COR-L47 (cell line): ENCODE measurements at regions not wholly inside any gene's neighbourhood (a gene's known extent, or its start where the extent isn't known, plus 50 kb on each side); places are given as distances from the start of the nearest gene placed in this dataset.

Experiments
- DNase-seq: peaks from one replicate; lab custom pipeline; 2025; lab: John Stamatoyannopoulos, UW

DNA sequence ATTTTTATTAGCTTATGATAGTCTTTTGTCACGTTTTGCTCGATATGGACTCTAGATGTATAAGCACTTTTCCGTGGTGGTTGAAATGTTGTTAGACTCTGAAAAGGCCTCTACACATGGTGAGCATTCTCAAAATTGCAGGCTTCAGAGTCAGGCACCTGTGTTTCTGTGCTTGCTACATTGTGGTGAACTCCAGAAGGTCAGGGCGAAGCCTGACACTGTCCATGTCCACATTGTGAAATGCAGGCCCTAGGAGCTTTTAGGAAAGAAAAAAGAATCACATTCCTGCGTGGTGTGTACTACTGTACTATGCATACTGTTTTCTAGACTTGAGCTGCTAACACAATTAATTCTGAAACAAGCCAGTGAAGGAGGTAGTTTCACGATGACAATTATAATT lies 86.3 kb downstream of the HS3ST1 start:
- no peak for DNase-seq

DNA sequence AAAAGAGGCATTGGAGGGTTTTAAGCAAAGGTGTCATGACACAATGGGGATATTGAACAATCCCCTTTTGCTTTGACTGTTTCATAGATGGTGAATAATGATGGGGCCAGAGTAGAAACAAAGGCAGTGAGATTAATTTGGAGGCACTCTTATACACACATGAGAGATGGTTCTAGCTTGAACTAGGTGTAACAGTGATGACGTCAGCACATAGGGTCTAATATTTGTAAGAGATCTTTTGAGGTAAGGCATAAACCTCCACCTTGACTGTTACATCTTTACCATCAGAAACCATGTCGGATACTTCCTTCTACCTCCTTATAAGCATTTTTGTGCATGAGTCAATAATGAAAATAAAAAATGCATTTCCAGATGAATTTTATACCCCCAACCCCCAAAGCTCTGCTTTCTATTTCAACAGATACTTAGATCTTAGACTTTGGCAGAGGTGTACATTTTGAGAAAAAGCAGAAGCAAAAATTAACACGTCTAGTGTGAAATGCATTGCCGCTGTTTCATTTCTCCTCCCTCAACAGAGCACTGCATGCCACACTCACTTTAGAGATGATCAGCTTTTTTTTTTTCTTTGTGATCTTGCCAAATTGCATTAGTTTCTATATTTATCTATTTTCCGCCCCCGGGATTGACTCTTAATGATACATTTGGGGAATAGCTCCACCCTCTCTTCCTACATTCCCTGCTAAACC lies 87.2 kb downstream of the HS3ST1 start:
- no peak for DNase-seq

DNA sequence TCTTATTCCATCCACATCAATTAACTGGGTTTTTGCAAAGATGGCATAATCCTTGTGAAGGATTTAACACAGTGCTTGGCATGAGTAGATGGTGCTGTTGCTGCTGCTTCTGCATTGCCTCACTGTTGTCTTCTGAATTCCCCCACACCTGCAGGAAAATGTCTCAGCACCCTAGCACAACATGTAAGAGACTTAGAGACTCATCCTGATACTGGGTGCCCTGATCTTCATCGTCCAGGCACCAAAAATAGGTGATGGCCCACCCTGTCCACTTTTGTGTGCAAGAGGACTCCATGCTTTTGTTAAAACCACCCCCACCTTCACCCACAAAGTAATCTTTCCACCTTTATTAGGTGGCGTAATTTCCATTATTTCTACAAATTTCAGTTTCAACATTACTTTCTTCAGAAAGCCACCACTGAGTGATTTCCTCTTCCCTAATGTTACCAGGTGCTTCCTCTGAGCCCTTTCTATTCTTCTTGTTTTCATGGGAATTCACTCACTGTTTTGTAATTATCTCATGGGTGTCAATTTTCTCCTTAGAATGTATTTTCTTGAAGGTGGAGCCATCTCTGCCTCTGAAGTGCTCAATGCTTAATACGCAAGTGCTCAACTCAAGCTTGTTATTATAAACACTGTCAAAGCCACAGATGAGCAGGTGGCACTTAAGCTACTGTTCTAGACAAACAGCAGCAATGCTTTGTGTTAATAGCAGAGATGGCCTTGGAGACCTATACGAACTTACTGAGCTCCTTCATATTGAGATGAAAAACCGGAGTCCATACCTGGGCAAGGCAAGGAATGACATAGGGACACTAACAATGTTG lies 89.5 kb downstream of the HS3ST1 start:
- DNase-seq: no peak

DNA sequence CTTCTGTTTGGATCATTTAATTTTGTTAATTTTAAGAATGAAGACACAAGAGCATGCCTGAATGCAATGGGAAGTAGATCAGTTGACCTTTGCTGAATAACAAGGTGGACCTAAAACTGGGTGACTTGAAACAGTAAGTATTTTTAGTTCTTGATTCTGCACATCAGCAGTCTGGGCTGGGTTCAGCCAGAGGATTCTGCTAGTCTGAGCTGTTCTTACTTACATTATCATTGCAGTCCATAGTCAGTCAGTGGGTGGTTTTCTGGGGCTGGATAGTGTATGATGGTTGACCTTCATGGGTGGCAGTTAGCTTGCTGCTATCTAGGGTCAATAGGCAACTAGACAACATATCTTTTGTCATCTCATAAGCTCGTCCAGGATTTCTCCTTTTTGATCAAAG lies 91.4 kb downstream of the HS3ST1 start:
- DNase-seq: no peak

DNA sequence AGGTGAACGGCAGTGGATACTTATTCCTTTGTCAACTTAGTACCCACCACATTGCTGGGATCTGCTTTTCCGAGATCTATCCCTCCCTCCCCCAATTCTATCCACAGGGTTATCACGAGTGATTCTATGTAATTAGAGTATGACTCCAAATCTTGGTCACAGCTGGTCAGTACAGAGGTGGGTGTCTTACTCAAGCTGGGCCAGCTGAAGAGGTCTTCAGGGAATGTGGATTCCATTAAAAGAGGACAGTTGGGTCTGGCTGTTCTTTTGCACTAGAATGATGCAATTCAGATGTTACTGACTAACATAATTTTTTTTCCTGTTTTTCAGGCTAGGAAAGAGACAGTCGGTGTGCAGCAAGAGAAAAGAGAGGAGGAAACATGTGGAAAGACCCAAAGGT lies 92.3 kb downstream of the HS3ST1 start:
- DNase-seq: no peak

GRCh38 chr4:11334887-11335286 lies 93.8 kb downstream of the HS3ST1 start:
- no peak for DNase-seq

DNA sequence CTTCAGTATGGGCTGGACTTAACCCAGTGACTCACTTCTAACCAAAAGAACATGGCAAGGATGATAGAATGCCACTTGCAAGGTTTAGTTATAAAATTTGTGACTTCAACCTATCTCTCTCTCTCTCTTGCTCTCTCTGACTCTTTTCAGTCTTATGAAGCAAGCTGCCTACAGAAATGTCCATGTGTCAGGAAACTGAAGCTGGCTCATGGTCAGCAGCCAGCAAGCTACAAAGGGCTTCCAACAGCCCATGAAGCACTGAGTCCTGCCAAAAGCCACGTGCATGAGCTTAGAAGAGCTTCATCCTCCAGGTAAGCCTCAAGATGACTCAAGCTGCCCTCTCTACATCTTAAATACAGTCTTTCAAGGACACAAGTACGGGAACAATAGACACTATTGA lies 100.3 kb downstream of the HS3ST1 start:
- DNase-seq: no peak

DNA sequence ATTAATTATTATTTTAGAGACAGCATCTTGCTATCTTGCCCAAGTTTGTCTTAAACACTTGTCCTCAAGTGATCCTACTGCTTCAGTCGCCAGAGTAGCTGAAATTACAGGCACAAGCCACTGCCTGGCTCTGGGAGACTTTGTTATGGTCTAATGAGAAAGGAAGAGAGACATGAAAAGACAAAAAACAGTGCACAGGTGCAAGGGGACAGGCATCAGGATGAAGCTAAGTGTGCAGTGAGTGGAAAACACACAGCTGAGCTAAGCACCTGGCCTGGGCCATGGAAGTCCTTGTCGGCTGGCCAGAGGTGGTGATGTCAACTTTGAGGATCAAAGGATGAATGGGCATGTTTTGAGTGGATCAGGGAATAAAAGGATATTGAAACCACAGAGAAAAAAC lies 102.7 kb downstream of the HS3ST1 start:
- no peak for DNase-seq

GRCh38 chr4:11323771-11324170 lies 104.9 kb downstream of the HS3ST1 start:
- no peak for DNase-seq

DNA sequence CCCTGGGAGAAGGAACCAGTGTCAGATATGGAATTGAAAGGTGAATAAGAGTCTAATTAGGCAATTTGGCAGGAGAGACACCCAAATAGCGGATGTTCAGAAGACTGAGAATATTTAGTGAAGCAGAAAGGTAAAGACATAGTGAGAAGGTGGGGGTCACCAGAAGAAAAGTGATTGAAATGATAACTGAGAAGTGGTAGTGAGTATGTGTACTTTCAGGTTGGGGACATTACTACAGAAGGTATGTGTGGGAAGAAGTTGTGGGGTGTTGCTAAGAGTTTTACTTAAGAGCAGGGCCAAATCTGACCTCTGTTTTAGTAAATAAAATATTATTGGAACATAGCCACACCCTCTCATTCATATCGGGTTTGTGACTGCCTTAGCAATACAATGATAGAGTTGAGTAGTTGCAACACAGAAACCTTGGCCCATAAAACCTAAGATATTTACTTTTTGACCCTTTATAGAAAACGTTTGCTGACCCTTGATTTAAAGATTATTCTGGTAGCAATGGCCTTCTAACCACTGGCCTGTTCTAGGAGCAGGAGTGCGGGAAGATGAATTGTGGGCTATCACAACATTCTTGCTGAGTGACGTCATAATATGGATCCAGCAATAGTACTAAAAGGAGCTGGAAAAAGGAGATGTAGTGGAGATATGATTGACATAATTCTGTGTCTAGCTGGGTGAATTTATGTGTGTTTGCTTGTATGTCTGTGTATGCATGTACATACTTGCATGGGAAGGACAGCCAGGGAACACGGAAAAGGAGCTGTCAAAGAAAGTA lies 115.3 kb downstream of the HS3ST1 start:
- DNase-seq: no peak

GRCh38 chr4:11312389-11312788 lies 116.3 kb downstream of the HS3ST1 start:
- no peak for DNase-seq

GRCh38 chr4:11301075-11301660 lies 127.5 kb downstream of the HS3ST1 start:
- no peak for DNase-seq

GRCh38 chr4:11299836-11300235 lies 128.9 kb downstream of the HS3ST1 start:
- DNase-seq: no peak

DNA sequence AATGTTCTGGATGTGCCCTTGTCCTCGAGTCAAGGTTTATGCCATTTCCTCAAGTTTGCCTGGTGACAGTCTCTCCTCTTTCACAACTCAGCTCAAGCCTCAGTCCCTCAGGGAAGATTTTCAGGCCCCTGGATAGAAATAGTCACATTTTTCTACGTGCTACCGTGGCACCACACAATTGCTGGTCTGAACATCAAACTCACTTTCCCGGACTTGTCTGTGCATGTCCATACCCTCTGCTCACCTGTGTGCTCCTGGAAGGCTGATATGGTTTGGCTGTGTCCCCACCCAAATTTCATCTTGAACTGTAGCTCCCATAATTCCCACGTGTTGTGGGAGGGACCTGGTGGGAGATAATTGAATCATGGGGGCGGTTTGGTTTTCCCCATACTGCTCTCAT lies 129.7 kb downstream of the HS3ST1 start:
- DNase-seq: no peak

DNA sequence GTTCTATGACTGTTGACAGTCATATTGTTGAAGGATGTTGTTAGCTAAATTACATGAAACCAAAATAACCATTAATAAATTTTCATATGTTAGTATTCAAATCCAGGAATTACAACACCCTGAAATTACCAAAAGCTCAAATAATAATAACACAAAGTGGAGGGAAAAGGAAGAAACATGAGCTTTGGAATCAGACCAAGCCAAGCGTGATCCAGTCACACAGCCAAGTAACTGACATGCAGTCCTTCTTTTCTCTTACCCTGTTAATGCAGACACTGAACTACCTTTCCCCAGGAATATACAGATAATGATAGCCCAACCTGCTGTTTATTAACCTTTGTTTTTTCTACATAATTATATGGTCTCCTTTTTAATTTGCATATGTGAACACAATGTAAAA lies 130.2 kb downstream of the HS3ST1 start:
- DNase-seq: no peak

DNA sequence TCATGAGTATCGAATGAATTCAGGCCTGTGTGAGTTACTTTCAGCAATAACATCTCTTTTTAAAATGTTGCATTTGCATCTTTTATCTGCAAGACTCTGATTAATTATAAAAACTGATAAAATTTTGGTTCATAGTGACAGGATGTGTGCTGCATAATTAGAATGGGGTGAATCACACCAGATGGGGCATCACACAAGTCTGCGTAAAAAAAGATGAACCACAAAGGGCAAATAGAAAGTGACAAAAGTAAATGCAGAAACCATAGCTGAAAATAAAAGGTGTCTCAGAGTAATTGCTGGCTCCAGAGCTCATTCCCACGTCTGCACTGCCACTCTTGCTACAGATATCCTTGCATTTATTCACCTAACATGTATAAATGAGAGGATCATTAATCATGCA lies 131.1 kb downstream of the HS3ST1 start:
- DNase-seq: no peak

GRCh38 chr4:11297201-11297600 lies 131.5 kb downstream of the HS3ST1 start:
- DNase-seq: no peak

DNA sequence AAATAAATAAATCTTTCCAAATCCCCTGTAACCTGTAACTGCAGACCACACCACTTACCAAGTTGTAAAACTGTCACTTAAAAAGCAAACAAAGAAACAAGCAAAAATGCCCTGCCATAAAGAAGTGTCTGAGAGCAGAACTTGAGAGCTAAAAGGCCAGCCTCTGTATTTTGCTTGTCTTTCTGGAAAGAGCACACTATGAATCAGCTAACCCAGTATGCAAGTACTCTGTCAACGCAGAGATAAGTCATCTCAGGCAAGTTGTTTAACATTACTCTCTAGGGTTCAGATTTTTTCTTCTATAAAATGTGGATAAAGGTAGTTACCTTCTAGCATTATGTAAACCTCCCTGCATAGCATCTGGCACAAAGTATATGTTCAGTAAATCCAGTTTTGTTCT lies 134.8 kb downstream of the HS3ST1 start:
- no peak for DNase-seq

GRCh38 chr4:11287055-11287454 lies 141.6 kb downstream of the HS3ST1 start:
- DNase-seq: no peak

DNA sequence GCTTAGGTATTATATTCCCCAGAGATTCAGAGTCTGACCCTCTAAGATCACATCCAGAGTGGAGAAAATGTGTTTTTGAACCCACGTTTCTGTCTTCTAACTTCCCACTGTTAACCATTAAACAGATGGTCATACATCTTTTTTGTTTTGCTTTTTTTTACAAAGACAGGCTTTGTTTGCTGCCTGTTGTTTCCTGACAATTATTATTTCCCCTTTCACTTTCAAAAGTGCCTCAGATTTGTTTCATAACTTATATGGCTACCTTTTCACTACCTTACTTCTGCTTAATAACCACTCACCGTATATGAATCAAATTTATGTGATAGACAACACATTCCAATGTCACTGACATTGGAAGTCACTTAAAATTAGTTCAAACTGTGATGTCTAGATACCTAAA lies 142.2 kb downstream of the HS3ST1 start:
- no peak for DNase-seq

- no peak for DNase-seq
Measured at GRCh38 chr4:11281720-11282119, 147.0 kb downstream of the HS3ST1 start.

DNA sequence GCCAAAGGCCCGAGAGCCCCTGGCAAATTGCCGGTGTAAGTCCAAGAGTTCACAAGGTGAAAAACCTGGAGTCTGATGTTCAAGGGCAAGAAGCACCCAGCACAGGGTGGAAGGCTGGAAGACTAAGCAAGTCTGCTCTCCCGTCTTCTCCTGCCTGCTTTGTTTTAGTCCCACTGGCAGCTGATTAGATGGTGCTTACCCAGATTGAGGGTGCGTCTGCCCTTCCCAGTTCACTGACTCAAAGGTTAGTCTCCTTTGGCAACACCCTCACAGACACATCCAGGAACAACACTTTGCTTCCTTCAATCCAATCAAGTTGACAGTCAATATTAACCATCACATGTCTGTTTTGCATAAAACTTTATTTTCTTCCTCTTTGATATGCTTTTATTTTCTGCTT lies 157.4 kb downstream of the HS3ST1 start:
- DNase-seq: no peak

DNA sequence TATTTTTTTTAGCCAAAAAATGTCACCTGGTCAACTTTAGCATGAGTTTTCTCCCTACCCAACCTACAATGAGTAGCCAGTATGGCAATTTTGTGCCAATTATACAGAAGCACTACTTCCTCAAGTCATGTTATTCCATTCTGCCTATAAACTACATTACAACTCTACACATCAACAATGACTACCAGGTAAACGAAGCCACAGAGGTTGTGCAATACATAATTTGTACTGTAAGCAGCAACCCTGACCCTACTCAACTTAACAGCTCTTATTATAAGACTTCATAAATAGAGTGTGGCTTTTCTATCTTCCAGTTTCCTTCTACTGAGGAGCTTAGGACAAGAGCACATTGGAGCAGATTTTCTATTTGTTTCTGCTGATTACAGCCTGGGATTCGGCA lies 160.5 kb downstream of the HS3ST1 start:
- no peak for DNase-seq
